ENCODE measurements at regions not wholly inside any gene's neighbourhood (a gene's known extent, or its start where the extent isn't known, plus 50 kb on each side); places are given as distances from the start of the nearest gene placed in this dataset.

GRCh38 chr9:93825348-93826115 lies 129.6 kb downstream of the BARX1 start:
- H3K4me3 Mint-ChIP-seq = no peak overlapping the region
- peaks cover 5% of the 10 kb centered on the region; the same call in 1 of the 2 replicates for H3K9me3 Mint-ChIP-seq
- peaks cover 5% of the 10 kb centered on the region for H3K27me3 Mint-ChIP-seq (ENCODE audit: insufficient read depth)
- no peak overlapping the region for H3K27ac Mint-ChIP-seq
- TF ChIP-seq CTCF (IDR thresholded peaks at IDR 0.05) = no peak
- H3K4me1 Mint-ChIP-seq (ENCODE audit: low read depth) = no peaks in the 10 kb centered on the region
- DNase-seq = no peak
- H3K36me3 Mint-ChIP-seq (ENCODE audit: low read depth) = no peaks in the 10 kb centered on the region

GRCh38 chr9:93824386-93825294 lies 130.5 kb downstream of the BARX1 start:
- Mint-ChIP-seq H3K9me3 (peaks cover 5% of the 10 kb centered on the region; the same call in 1 of the 2 replicates), H3K36me3 (ENCODE audit: low read depth) (no peaks in the 10 kb centered on the region), H3K27ac (no peak overlapping the region), H3K4me3 (no peak overlapping the region), H3K27me3 (ENCODE audit: insufficient read depth) (peaks cover 5% of the 10 kb centered on the region), H3K4me1 (ENCODE audit: low read depth) (no peaks in the 10 kb centered on the region)
- DNase-seq = no peak
- TF ChIP-seq CTCF (IDR thresholded peaks at IDR 0.05) = no peak

GRCh38 chr9:93823245-93824072 lies 131.7 kb downstream of the BARX1 start:
- H3K36me3 Mint-ChIP-seq (ENCODE audit: low read depth) = no peaks in the 10 kb centered on the region
- no peak for DNase-seq
- no peaks in the 10 kb centered on the region for H3K4me1 Mint-ChIP-seq (ENCODE audit: low read depth)
- no peak overlapping the region for H3K27ac Mint-ChIP-seq
- H3K4me3 Mint-ChIP-seq = no peak overlapping the region
- peaks cover 3% of the 10 kb centered on the region for H3K27me3 Mint-ChIP-seq (ENCODE audit: insufficient read depth)
- peaks cover 5% of the 10 kb centered on the region; the same call in 1 of the 2 replicates for H3K9me3 Mint-ChIP-seq
- TF ChIP-seq CTCF (IDR thresholded peaks at IDR 0.05) = no peak

GRCh38 chr9:93822229-93822628 lies 132.9 kb downstream of the BARX1 start:
- Mint-ChIP-seq H3K36me3 (ENCODE audit: low read depth) (no peaks in the 10 kb centered on the region), H3K27me3 (ENCODE audit: insufficient read depth) (peaks cover 3% of the 10 kb centered on the region), H3K4me1 (ENCODE audit: low read depth) (no peaks in the 10 kb centered on the region), H3K9me3 (peaks cover 5% of the 10 kb centered on the region; the same call in 1 of the 2 replicates), H3K4me3 (no peak overlapping the region), H3K27ac (no peak overlapping the region)
- TF ChIP-seq CTCF (IDR thresholded peaks at IDR 0.05) = no peak
- DNase-seq = no peak

GRCh38 chr9:93821307-93821703 lies 133.8 kb downstream of the BARX1 start:
- Mint-ChIP-seq H3K9me3 (peaks cover 5% of the 10 kb centered on the region; the same call in 1 of the 2 replicates), H3K27me3 (ENCODE audit: insufficient read depth) (peaks cover 3% of the 10 kb centered on the region), H3K36me3 (ENCODE audit: low read depth) (no peaks in the 10 kb centered on the region), H3K4me1 (ENCODE audit: low read depth) (no peaks in the 10 kb centered on the region), H3K4me3 (no peak overlapping the region), H3K27ac (no peak overlapping the region)
- no peak for TF ChIP-seq CTCF (IDR thresholded peaks at IDR 0.05)
- DNase-seq = no peak
